H1 (cell line): ENCODE measurements at regions not wholly inside any gene's neighbourhood (a gene's known extent, or its start where the extent isn't known, plus 50 kb on each side); places are given as distances from the start of the nearest gene placed in this dataset.

Experiments
- CTCF ChIA-PET: fragments of 300-600 bp; sonication (Branson Sonifier 250); formaldehyde crosslinking; loops from one replicate; lab custom pipeline; 2021; ENCODE audit not compliant: partially characterized antibody; lab: Charles Lee
- POLR2A ChIA-PET: fragments of 300-600 bp; sonication (Branson Sonifier 250); formaldehyde crosslinking; loops from one replicate; lab custom pipeline; 2021; ENCODE audit warnings: inconsistent platforms; ENCODE audit not compliant: partially characterized antibody; lab: Charles Lee
- DNase-seq, 2 experiments: peaks; one replicate each; pipeline versions ENCODE4 v3.0.0 to v3.0.0-alpha.2; 2010 to 2022; ENCODE audit warnings: low spot score in 2 of 2, low read depth in 1 of 2, mixed read lengths in 1 of 2
- FAIRE-seq: peaks from 2 replicates; lab custom pipeline; 2011; peaks lifted over from hg19 to GRCh38; lab: Jason Lieb, UNC
- H2AFZ ChIP-seq: 2 replicates; pipeline ENCODE4 v1.8.1; 2012; ENCODE audit warnings: low read length, inconsistent platforms
- H2AK5ac ChIP-seq: 2 replicates; pipeline ENCODE4 v1.6.1; 2013; ENCODE audit warnings: low read depth, low read length
- H2BK120ac ChIP-seq: replicated peaks from 2 replicates; pipeline ENCODE3; 2013; ENCODE audit warnings: low read depth, low read length, inconsistent platforms
- H2BK12ac ChIP-seq: 2 replicates; pipeline ENCODE4 v1.6.1; 2013; ENCODE audit warnings: low read depth, low read length
- H2BK15ac ChIP-seq: 2 replicates; pipeline ENCODE4 v1.6.1; 2013; ENCODE audit warnings: low read length
- H2BK20ac ChIP-seq: 2 replicates; pipeline ENCODE4 v1.6.1; 2013; ENCODE audit warnings: low read length
- H2BK5ac ChIP-seq: 2 replicates; pipeline ENCODE4 v1.6.1; 2013; ENCODE audit warnings: low read depth, low read length
- H3K14ac ChIP-seq: 2 replicates; pipeline ENCODE4 v1.6.1; 2013; ENCODE audit warnings: inconsistent platforms; ENCODE audit not compliant: insufficient read length
- H3K18ac ChIP-seq: 2 replicates; pipeline ENCODE4 v1.6.1; 2013; ENCODE audit warnings: low read length; ENCODE audit errors: extremely low read depth
- H3K23ac ChIP-seq: 2 replicates; pipeline ENCODE4 v1.6.1; 2013; ENCODE audit warnings: inconsistent platforms; ENCODE audit not compliant: insufficient read length
- H3K23me2 ChIP-seq: 2 replicates; pipeline ENCODE4 v1.6.1; 2013; ENCODE audit warnings: low read depth, low read length
- H3K27ac ChIP-seq: 2 replicates; pipeline ENCODE4 v1.6.1; 2011; ENCODE audit warnings: low read depth, low read length, inconsistent platforms
- H3K27me3 ChIP-seq, 4 experiments: replicated peaks in 1 of 4; 1 replicate in 1 of 4; 2 replicates in 3 of 4; pipeline versions ENCODE4 v1.6.1 to v1.8.1; 2011 to 2013; ENCODE audit warnings: low read length in 3 of 4, mild to moderate bottlenecking in 3 of 4, inconsistent platforms in 2 of 4, mixed read lengths in 2 of 4, moderate library complexity in 1 of 4; ENCODE audit not compliant: control insufficient read depth in 3 of 4, insufficient read depth in 3 of 4; ENCODE audit errors: extremely low read depth in 1 of 4
- H3K36me3 ChIP-seq, 4 experiments: 2 replicates each; pipeline versions ENCODE4 v1.6.1 to v1.8.1; 2011 to 2013; ENCODE audit warnings: mild to moderate bottlenecking in 4 of 4, low read length in 3 of 4, moderate library complexity in 2 of 4, control low read depth in 1 of 4, inconsistent platforms in 1 of 4; ENCODE audit not compliant: insufficient read depth in 4 of 4, control insufficient read depth in 2 of 4
- H3K4ac ChIP-seq: replicated peaks from 2 replicates; pipeline ENCODE3; 2013; ENCODE audit warnings: low read length, low read depth, mixed read lengths, inconsistent platforms; ENCODE audit not compliant: insufficient read length
- H3K4me1 ChIP-seq, 4 experiments: replicated peaks in 1 of 4; 1 replicate in 1 of 4; 2 replicates in 3 of 4; pipeline versions ENCODE4 v1.6.1 to v1.8.1; 2011 to 2013; ENCODE audit warnings: low read length in 3 of 4, inconsistent platforms in 2 of 4, mixed read lengths in 1 of 4; ENCODE audit not compliant: insufficient read depth in 4 of 4, control insufficient read depth in 3 of 4
- H3K4me2 ChIP-seq, 2 experiments: 2 replicates each; pipeline versions ENCODE4 v1.6.1 to v1.8.1; 2011 to 2013; ENCODE audit warnings: low read depth in 2 of 2, low read length in 2 of 2, control low read depth in 1 of 2, inconsistent platforms in 1 of 2, mild to moderate bottlenecking in 1 of 2; ENCODE audit not compliant: insufficient read depth in 1 of 2
- H3K4me3 ChIP-seq, 4 experiments: fragments of 200-600, 300-600 bp in 1 of 4; sonication (generic), shearing (Covaris generic), sonication (Bioruptor Twin) in 1 of 4; 2 replicates each; pipeline versions ENCODE4 v1.5.1 to v1.8.1; 2011 to 2016; ENCODE audit warnings: low read length in 4 of 4, low read depth in 3 of 4, control low read depth in 2 of 4, inconsistent platforms in 2 of 4, mild to moderate bottlenecking in 2 of 4, mixed read lengths in 1 of 4, moderate library complexity in 1 of 4; ENCODE audit not compliant: insufficient read depth in 2 of 4; ENCODE audit errors: extremely low read depth in 1 of 4
- H3K56ac ChIP-seq: replicated peaks from 2 replicates; pipeline ENCODE3; 2013; ENCODE audit warnings: low read depth, mild to moderate bottlenecking, mixed read lengths, low read length, inconsistent platforms; ENCODE audit not compliant: insufficient read length
- H3K79me1 ChIP-seq: 2 replicates; pipeline ENCODE4 v1.6.1; 2013; ENCODE audit warnings: low read depth, low read length, control low read depth
- H3K79me2 ChIP-seq, 2 experiments: 2 replicates each; pipeline versions ENCODE4 v1.6.1 to v1.8.1; 2012 to 2013; ENCODE audit warnings: low read length in 2 of 2, mild to moderate bottlenecking in 2 of 2, inconsistent platforms in 1 of 2; ENCODE audit not compliant: insufficient read depth in 2 of 2, control insufficient read depth in 1 of 2
- H3K9ac ChIP-seq, 4 experiments: replicated peaks in 1 of 4; 1 replicate in 1 of 4; 2 replicates in 3 of 4; pipeline versions ENCODE4 v1.6.1 to v1.8.1; 2011 to 2013; ENCODE audit warnings: low read depth in 3 of 4, low read length in 3 of 4, control low read depth in 2 of 4, mild to moderate bottlenecking in 2 of 4, moderate library complexity in 2 of 4, inconsistent platforms in 1 of 4; ENCODE audit errors: extremely low read depth in 1 of 4
- H3K9me3 ChIP-seq, 2 experiments: 2 replicates each; pipeline versions ENCODE4 v1.6.1 to v1.8.1; 2012 to 2013; ENCODE audit warnings: mild to moderate bottlenecking in 2 of 2, moderate library complexity in 2 of 2, control low read depth in 1 of 2, inconsistent platforms in 1 of 2, low read depth in 1 of 2, low read length in 1 of 2, mixed read lengths in 1 of 2; ENCODE audit not compliant: insufficient read depth in 2 of 2
- H4K20me1 ChIP-seq, 2 experiments: replicated peaks in 1 of 2; 2 replicates each; pipeline versions ENCODE3 to v1.8.1; 2011 to 2013; ENCODE audit warnings: inconsistent platforms in 2 of 2, low read length in 2 of 2, mild to moderate bottlenecking in 1 of 2; ENCODE audit not compliant: insufficient read depth in 2 of 2, control insufficient read depth in 1 of 2
- H4K5ac ChIP-seq: 2 replicates; pipeline ENCODE4 v1.6.1; 2013; ENCODE audit warnings: low read length, low read depth, mixed read lengths, inconsistent platforms; ENCODE audit not compliant: insufficient read length
- H4K8ac ChIP-seq: 2 replicates; pipeline ENCODE4 v1.8.0; 2013; ENCODE audit warnings: mild to moderate bottlenecking, moderate library complexity, low read length, inconsistent platforms; ENCODE audit not compliant: insufficient read depth; ENCODE audit errors: extremely low read depth
- H4K91ac ChIP-seq: replicated peaks from 2 replicates; pipeline ENCODE3; 2013; ENCODE audit warnings: low read length, mixed read lengths, inconsistent platforms; ENCODE audit not compliant: insufficient read length
- ATF2 ChIP-seq: IDR thresholded peaks from 2 replicates; pipeline ENCODE4 v1.6.1; 2012; ENCODE audit warnings: low read length, inconsistent platforms
- BRCA1 ChIP-seq: IDR thresholded peaks from 2 replicates; pipeline ENCODE4 v1.6.1; 2012; ENCODE audit warnings: low read depth, low read length, improper control_type of control experiment
- EGR1 ChIP-seq: IDR thresholded peaks from 2 replicates; pipeline ENCODE4 v1.6.1; 2011; ENCODE audit warnings: low read depth, low read length, borderline replicate concordance
- GABPA ChIP-seq: IDR thresholded peaks from 2 replicates; pipeline ENCODE4 v1.6.1; 2011; ENCODE audit warnings: mild to moderate bottlenecking, low read length, moderate library complexity, borderline replicate concordance; ENCODE audit not compliant: insufficient read depth
- GTF2F1 ChIP-seq: IDR thresholded peaks from 2 replicates; pipeline ENCODE4 v1.6.1; 2012; ENCODE audit warnings: low read depth, low read length, improper control_type of control experiment, borderline replicate concordance
- JUN ChIP-seq: IDR thresholded peaks from 2 replicates; pipeline ENCODE4 v1.6.1; 2011; ENCODE audit warnings: low read depth, mild to moderate bottlenecking, improper control_type of control experiment, low read length
- NRF1 ChIP-seq: IDR thresholded peaks from 2 replicates; pipeline ENCODE4 v1.6.1; 2011; ENCODE audit warnings: mild to moderate bottlenecking, low read depth, low read length, improper control_type of control experiment
- RBBP5 ChIP-seq: IDR thresholded peaks from 2 replicates; pipeline ENCODE4 v1.7.1; 2012; ENCODE audit warnings: low read depth, mild to moderate bottlenecking, inconsistent platforms, low read length, moderate library complexity, borderline replicate concordance
- RNF2 ChIP-seq: fragments of 200-900, 300-1000 bp; sonication (generic); IDR thresholded peaks from 2 replicates; pipeline ENCODE4 v1.7.1; 2016; ENCODE audit warnings: borderline replicate concordance, low read depth, mild to moderate bottlenecking, antibody characterized with exemption, low read length; ENCODE audit not compliant: poor library complexity, severe bottlenecking; ENCODE audit errors: missing control alignments
- RXRA ChIP-seq: IDR thresholded peaks from 2 replicates; pipeline ENCODE4 v1.6.1; 2011; ENCODE audit warnings: low read depth, mild to moderate bottlenecking, low read length, moderate library complexity; ENCODE audit not compliant: insufficient read depth
- SRF ChIP-seq: IDR thresholded peaks from 2 replicates; pipeline ENCODE4 v1.6.1; 2011; ENCODE audit warnings: mild to moderate bottlenecking, low read depth, low read length, moderate library complexity
- TAF7 ChIP-seq: optimal IDR thresholded peaks from 2 replicates; pipeline ENCODE3; 2011; ENCODE audit warnings: low read depth, mild to moderate bottlenecking, inconsistent platforms, low read length, moderate library complexity, borderline replicate concordance
- TCF12 ChIP-seq: IDR thresholded peaks from 2 replicates; pipeline ENCODE4 v1.6.1; 2011; ENCODE audit warnings: low read depth, mild to moderate bottlenecking, low read length
- WGBS, 2 experiments: shearing (Covaris generic) in 1 of 2; methylation state at CpG; one replicate each; pipeline versions ENCODE4 v1.1.6 to v1.1.7; 2013 to 2015; ENCODE audit warnings: low lambda C conversion rate in 2 of 2, mixed read lengths in 2 of 2, inconsistent platforms in 1 of 2, low coverage in 1 of 2, missing lambda C conversion rate in 1 of 2; ENCODE audit not compliant: insufficient replicate concordance in 2 of 2, insufficient coverage in 1 of 2, insufficient read length in 1 of 2; ENCODE audit errors: extremely low coverage in 1 of 2, missing lambda C conversion rate in 1 of 2; 5-methylcytosine and 5-hydroxymethylcytosine counted together

DNA sequence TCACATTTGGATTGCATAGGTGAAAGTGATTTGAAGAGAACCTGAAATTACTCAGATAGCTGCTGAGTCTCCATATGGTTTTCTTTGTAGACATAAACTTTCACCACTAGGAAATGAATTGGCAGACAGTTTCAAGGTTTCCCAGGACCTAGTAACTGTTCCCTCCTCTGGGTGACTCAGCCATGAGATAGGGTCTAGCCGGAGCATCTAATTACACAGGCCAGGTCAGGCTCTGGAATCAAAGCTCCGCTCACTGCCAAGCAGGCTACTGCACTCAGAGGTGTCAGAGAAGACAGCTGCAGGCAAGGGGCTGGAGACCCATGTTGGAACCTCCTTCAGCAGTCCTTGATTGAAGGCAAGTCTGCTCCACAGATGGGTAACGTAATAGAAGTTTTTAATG is 429.2 kb downstream of the TNS1 start:
- POLR2A ChIA-PET = no interaction called here

More for the DNA sequence above, 429.2 kb downstream of the TNS1 start:
- Histone ChIP-seq H2AK5ac (no peak overlapping the region), H3K4ac (no peak overlapping the region), H4K8ac (no peak overlapping the region), H3K4me2 (no peak overlapping the region), H3K79me2 (no peaks in the 10 kb centered on the region), H3K14ac (no peak overlapping the region), H4K5ac (no peak overlapping the region), H2BK12ac (no peak overlapping the region), H3K79me1 (no peaks in the 10 kb centered on the region), H2BK120ac (no peak overlapping the region), H2BK5ac (no peak overlapping the region), H3K9ac (no peak overlapping the region), H3K27ac (no peak overlapping the region), H2AFZ (no peak overlapping the region), H3K27me3 (no peaks in the 10 kb centered on the region), H3K4me3 (no peak overlapping the region), H3K23me2 (no peaks in the 10 kb centered on the region; the same call in 1 of the 2 replicates), H3K4me1 (no peaks in the 10 kb centered on the region), H2BK15ac (no peak overlapping the region), H3K56ac (no peak overlapping the region), H3K23ac (no peak overlapping the region), H3K18ac (no peak overlapping the region), H4K91ac (no peak overlapping the region), H2BK20ac (no peak overlapping the region), H3K9me3 (no peaks in the 10 kb centered on the region), H4K20me1 (no peaks in the 10 kb centered on the region), H3K36me3 (no peaks in the 10 kb centered on the region)
- CTCF ChIA-PET = interaction anchor here (0.9 to 1.7 kb wide), 2 partner anchors 22 to 139 kb away, joined by 3 read pairs; no protein-coding TSS in a partner anchor
- TF ChIP-seq RNF2 = no peak
- TF ChIP-seq RXRA = no peak
- no peak for TF ChIP-seq GABPA
- no peak for TF ChIP-seq NRF1
- no peak for TF ChIP-seq TAF7
- no peak for TF ChIP-seq EGR1
- no peak for TF ChIP-seq GTF2F1
- no peak for TF ChIP-seq JUN
- TF ChIP-seq TCF12 = no peak
- TF ChIP-seq RBBP5 = no peak
- no peak for TF ChIP-seq BRCA1
- TF ChIP-seq SRF = no peak
- no peak for TF ChIP-seq ATF2
- FAIRE-seq (no peak), DNase-seq (no peak)
- 93% methylated on average over 3 of the region's 3 CpGs; no CpG with 5 or more reads in 1 of the 2 experiments for WGBS, 2 experiments
